Neural progenitor cell (in vitro differentiated cells): ENCODE measurements at regions not wholly inside any gene's neighbourhood (a gene's known extent, or its start where the extent isn't known, plus 50 kb on each side); places are given as distances from the start of the nearest gene placed in this dataset.

Experiments
- CTCF ChIP-seq: fragments of 200-600 bp; sonication (generic); IDR thresholded peaks from 2 replicates; pipeline ENCODE4 v1.5.1; 2017; ENCODE audit warnings: antibody characterized with exemption, mild to moderate bottlenecking
- EZH2 ChIP-seq: fragments of 200-600 bp; sonication (generic); IDR thresholded peaks from 2 replicates; pipeline ENCODE4 v1.6.1; 2017; ENCODE audit warnings: antibody characterized with exemption, mild to moderate bottlenecking, moderate library complexity

- no peak for TF ChIP-seq CTCF
- TF ChIP-seq EZH2: no peak
Observed at GRCh38 chr1:8171751-8172464, 145.8 kb upstream of the ERRFI1 start.
